ENCODE measurements at regions not wholly inside any gene's neighbourhood (a gene's known extent, or its start where the extent isn't known, plus 50 kb on each side); places are given as distances from the start of the nearest gene placed in this dataset.

GRCh38 chr13:106997696-106998095, 429.8 kb upstream of the ARGLU1 start:
- H3K9me3 ChIP-seq (ENCODE audit: severe bottlenecking): no peaks in the 10 kb centered on the region
- H3K36me3 ChIP-seq: no peaks in the 10 kb centered on the region
- no peak for DNase-seq
- H3K4me3 ChIP-seq (ENCODE audit: low read depth, low read length): no peak overlapping the region
- TF ChIP-seq, protein P1, sequence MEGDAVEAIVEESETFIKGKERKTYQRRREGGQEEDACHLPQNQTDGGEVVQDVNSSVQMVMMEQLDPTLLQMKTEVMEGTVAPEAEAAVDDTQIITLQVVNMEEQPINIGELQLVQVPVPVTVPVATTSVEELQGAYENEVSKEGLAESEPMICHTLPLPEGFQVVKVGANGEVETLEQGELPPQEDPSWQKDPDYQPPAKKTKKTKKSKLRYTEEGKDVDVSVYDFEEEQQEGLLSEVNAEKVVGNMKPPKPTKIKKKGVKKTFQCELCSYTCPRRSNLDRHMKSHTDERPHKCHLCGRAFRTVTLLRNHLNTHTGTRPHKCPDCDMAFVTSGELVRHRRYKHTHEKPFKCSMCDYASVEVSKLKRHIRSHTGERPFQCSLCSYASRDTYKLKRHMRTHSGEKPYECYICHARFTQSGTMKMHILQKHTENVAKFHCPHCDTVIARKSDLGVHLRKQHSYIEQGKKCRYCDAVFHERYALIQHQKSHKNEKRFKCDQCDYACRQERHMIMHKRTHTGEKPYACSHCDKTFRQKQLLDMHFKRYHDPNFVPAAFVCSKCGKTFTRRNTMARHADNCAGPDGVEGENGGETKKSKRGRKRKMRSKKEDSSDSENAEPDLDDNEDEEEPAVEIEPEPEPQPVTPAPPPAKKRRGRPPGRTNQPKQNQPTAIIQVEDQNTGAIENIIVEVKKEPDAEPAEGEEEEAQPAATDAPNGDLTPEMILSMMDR (IDR thresholded peaks at IDR 0.05; ENCODE audit: low read depth, low read length): no peak
- no peak overlapping the region for H3K27ac ChIP-seq
- no peaks in the 10 kb centered on the region for H3K27me3 ChIP-seq (ENCODE audit: insufficient read depth, low read depth, severe bottlenecking)

DNA sequence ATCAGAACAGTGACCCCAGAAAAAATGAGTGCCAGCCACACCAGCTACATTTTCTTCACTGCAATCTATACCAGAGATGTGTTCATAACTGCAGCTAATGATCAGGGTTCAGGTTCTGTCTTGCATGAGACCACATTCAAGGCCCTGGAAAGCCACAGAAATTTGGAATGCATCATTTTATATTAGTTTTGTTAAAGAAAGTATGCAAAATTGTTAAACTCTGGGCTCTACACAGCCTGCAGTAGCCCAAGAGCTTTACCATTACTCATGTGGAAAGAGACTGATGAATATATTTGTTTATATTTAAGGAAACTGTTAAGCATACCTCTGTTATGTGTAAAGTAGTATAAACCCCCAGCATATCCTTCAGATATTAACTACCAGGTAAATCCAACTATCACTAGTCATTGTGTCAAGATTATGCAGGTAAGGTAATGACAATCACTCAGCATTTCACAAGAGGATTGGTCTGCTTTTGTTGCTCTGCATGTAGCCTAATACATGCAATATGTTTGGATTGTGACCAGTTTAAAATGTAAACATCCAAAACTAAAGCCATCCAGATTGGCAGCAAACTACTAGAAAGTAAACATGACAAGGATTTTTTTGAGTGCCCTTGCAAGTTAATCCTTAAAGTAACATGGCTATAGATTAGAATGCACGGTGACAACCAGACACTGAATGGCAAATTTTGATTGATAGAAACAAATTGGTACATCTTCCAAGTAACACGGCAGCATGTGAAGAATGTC, 429.1 kb upstream of the ARGLU1 start:
- TF ChIP-seq, protein P1 (IDR thresholded peaks at IDR 0.05; ENCODE audit: low read depth, low read length): no peak
- Histone ChIP-seq H3K27me3 (ENCODE audit: insufficient read depth, low read depth, severe bottlenecking) (no peaks in the 10 kb centered on the region), H3K36me3 (no peaks in the 10 kb centered on the region), H3K27ac (no peak overlapping the region), H3K4me3 (ENCODE audit: low read depth, low read length) (no peak overlapping the region), H3K9me3 (ENCODE audit: severe bottlenecking) (no peaks in the 10 kb centered on the region)
- no peak for DNase-seq

DNA sequence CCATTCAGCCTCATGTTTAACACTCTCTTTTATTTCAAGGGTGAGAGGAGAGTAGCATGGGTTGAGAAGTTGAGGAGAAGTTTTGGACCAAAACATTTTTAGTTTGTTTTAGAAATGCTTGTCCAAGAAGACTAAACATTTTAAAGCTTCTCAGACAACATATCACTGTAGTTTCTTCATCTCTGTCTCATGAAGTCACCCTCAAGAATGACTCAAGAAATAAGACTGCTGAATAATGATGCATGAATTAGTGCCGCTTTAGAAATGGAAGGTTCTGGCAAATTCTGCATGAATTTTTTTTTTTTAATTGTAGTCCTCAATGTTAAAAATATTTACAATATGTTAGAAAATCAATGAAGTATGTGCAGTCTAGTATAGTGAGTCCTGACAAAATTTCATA, 422.7 kb upstream of the ARGLU1 start:
- Histone ChIP-seq H3K36me3 (no peaks in the 10 kb centered on the region), H3K9me3 (ENCODE audit: severe bottlenecking) (no peaks in the 10 kb centered on the region), H3K27me3 (ENCODE audit: insufficient read depth, low read depth, severe bottlenecking) (peaks cover 17% of the 10 kb centered on the region), H3K4me3 (ENCODE audit: low read depth, low read length) (no peak overlapping the region), H3K27ac (no peak overlapping the region)
- TF ChIP-seq, protein P1 (IDR thresholded peaks at IDR 0.05; ENCODE audit: low read depth, low read length): no peak
- no peak for DNase-seq

GRCh38 chr13:106989876-106990275, 421.9 kb upstream of the ARGLU1 start:
- Histone ChIP-seq H3K4me3 (ENCODE audit: low read depth, low read length) (no peak overlapping the region), H3K27ac (no peak overlapping the region), H3K36me3 (no peaks in the 10 kb centered on the region), H3K27me3 (ENCODE audit: insufficient read depth, low read depth, severe bottlenecking) (peaks cover 22% of the 10 kb centered on the region), H3K9me3 (ENCODE audit: severe bottlenecking) (no peaks in the 10 kb centered on the region)
- DNase-seq: no peak
- TF ChIP-seq, protein P1 (IDR thresholded peaks at IDR 0.05; ENCODE audit: low read depth, low read length): no peak

GRCh38 chr13:106987427-106987785, 419.5 kb upstream of the ARGLU1 start:
- no peak for DNase-seq
- Histone ChIP-seq H3K4me3 (ENCODE audit: low read depth, low read length) (no peak overlapping the region), H3K27ac (no peak overlapping the region), H3K36me3 (no peaks in the 10 kb centered on the region), H3K27me3 (ENCODE audit: insufficient read depth, low read depth, severe bottlenecking) (peaks cover 32% of the 10 kb centered on the region), H3K9me3 (ENCODE audit: severe bottlenecking) (peaks cover 4% of the 10 kb centered on the region)
- TF ChIP-seq, protein P1 (IDR thresholded peaks at IDR 0.05; ENCODE audit: low read depth, low read length): no peak

All from WERI-Rb-1 (cell line).